ENCODE measurements at regions not wholly inside any gene's neighbourhood (a gene's known extent, or its start where the extent isn't known, plus 50 kb on each side); places are given as distances from the start of the nearest gene placed in this dataset.

DNA sequence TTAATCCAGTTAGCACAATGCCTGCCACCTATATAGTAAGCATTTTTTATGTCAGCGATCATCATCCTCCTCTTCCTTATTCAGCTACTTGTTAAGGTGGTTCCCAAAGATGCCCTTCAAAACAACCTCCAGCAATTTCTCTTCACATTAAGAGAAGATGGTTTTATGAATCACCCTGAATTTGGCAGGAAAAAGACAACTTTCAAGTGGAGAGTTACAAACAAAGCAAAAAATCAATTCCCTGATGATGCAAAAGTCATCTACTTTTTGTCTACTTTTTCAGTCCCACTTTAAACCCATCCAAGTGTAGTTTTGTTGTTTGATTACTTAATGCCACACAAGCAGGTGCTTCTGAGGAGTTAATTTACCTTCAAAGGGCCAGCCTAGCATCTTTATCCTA lies 139.1 kb upstream of the SERP2 start:
- no peaks in the 10 kb centered on the region; the same call in 1 of the 2 replicates for H3K4me1 ChIP-seq (ENCODE audit: insufficient read depth)
- no peaks in the 10 kb centered on the region for H3K36me3 ChIP-seq (ENCODE audit: insufficient read depth)
- no peak overlapping the region for H3K4me3 ChIP-seq
- no peak overlapping the region for H3K4me3 Mint-ChIP-seq
- ATAC-seq (no peak), DNase-seq (ENCODE audit: low spot score) (no peak)
- H3K27me3 ChIP-seq (ENCODE audit: insufficient read depth) = no peaks in the 10 kb centered on the region
- no peak overlapping the region for H3K4me2 ChIP-seq
- H3F3A ChIP-seq (replicated peaks; ENCODE audit: low read depth) = no peaks in the 10 kb centered on the region
- no peak overlapping the region for H3K27ac ChIP-seq (ENCODE audit: low read depth)
- no peaks in the 10 kb centered on the region for H3K9me2 ChIP-seq (ENCODE audit: insufficient read depth)
- H2AFZ ChIP-seq = no peak overlapping the region
- peaks cover 4% of the 10 kb centered on the region for H3K27me3 Mint-ChIP-seq (ENCODE audit: insufficient read depth, low read depth, poor library complexity)
- H4K20me1 ChIP-seq (replicated peaks; ENCODE audit: insufficient read depth) = no peaks in the 10 kb centered on the region
- H3K79me2 ChIP-seq (replicated peaks; ENCODE audit: insufficient read depth) = no peaks in the 10 kb centered on the region
- no peaks in the 10 kb centered on the region for H3K9me3 Mint-ChIP-seq
- H3K4me1 Mint-ChIP-seq = peaks cover 15% of the 10 kb centered on the region
- H3K27ac Mint-ChIP-seq = no peak overlapping the region
- no peak for TF ChIP-seq REST (IDR thresholded peaks at IDR 0.05; ENCODE audit: unreplicated experiment)
- no peaks in the 10 kb centered on the region for H3K36me3 Mint-ChIP-seq (ENCODE audit: low read depth)

DNA sequence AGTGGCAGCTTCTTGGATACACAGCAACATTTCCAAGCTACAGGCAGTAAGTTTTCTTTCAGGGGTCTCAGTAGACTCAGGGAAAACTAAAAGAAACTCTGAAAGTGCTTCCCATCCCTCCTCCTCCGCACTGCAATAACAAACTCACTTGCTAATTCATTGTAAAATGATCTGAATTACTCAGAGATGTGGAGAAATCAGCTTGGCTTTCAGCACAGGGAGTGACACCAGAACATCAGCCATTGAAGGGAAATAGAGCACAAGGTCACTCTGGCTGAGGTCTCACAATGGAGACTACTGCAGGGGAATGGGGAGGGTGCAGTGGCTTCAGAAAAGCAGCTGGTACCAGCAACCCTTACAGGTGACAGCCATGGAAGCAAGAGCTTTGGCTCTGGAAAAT lies 137.3 kb upstream of the SERP2 start:
- Histone ChIP-seq H3K9me2 (ENCODE audit: insufficient read depth) (no peaks in the 10 kb centered on the region), H3K27me3 (ENCODE audit: insufficient read depth) (no peaks in the 10 kb centered on the region), H3F3A (replicated peaks; ENCODE audit: low read depth) (no peaks in the 10 kb centered on the region), H2AFZ (peak overlapping the region; percentile 59; the same call in 1 of the 2 replicates), H3K79me2 (replicated peaks; ENCODE audit: insufficient read depth) (no peaks in the 10 kb centered on the region), H3K36me3 (ENCODE audit: insufficient read depth) (no peaks in the 10 kb centered on the region), H3K27ac (ENCODE audit: low read depth) (no peak overlapping the region), H3K4me3 (no peak overlapping the region), H4K20me1 (replicated peaks; ENCODE audit: insufficient read depth) (no peaks in the 10 kb centered on the region), H3K4me2 (no peak overlapping the region), H3K4me1 (ENCODE audit: insufficient read depth) (no peaks in the 10 kb centered on the region; the same call in 1 of the 2 replicates)
- no peak for ATAC-seq
- peaks cover 4% of the 10 kb centered on the region for H3K27me3 Mint-ChIP-seq (ENCODE audit: insufficient read depth, low read depth, poor library complexity)
- no peaks in the 10 kb centered on the region for H3K9me3 Mint-ChIP-seq
- H3K4me3 Mint-ChIP-seq = no peak overlapping the region
- H3K4me1 Mint-ChIP-seq = peaks cover 15% of the 10 kb centered on the region
- no peak overlapping the region for H3K27ac Mint-ChIP-seq
- no peak for DNase-seq (ENCODE audit: low spot score)
- no peaks in the 10 kb centered on the region for H3K36me3 Mint-ChIP-seq (ENCODE audit: low read depth)
- TF ChIP-seq REST (IDR thresholded peaks at IDR 0.05; ENCODE audit: unreplicated experiment) (no peak), POLR2AphosphoS5 (IDR thresholded peaks at IDR 0.05; ENCODE audit: low read depth) (no peak), ZNF462 (CRISPR knock-in tag; IDR thresholded peaks at IDR 0.05) (no peak), ZNF331 (CRISPR knock-in tag; IDR thresholded peaks at IDR 0.05; ENCODE audit: low read depth) (no peak), JUNB (IDR thresholded peaks at IDR 0.05; ENCODE audit: unreplicated experiment) (no peak), STAT1 (IDR thresholded peaks at IDR 0.05; ENCODE audit: unreplicated experiment) (no peak), ZNF114 (CRISPR knock-in tag; IDR thresholded peaks at IDR 0.05) (no peak)
- TF ChIP-seq, protein P1, sequence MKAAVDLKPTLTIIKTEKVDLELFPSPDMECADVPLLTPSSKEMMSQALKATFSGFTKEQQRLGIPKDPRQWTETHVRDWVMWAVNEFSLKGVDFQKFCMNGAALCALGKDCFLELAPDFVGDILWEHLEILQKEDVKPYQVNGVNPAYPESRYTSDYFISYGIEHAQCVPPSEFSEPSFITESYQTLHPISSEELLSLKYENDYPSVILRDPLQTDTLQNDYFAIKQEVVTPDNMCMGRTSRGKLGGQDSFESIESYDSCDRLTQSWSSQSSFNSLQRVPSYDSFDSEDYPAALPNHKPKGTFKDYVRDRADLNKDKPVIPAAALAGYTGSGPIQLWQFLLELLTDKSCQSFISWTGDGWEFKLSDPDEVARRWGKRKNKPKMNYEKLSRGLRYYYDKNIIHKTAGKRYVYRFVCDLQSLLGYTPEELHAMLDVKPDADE (IDR thresholded peaks at IDR 0.05) = no peak
